ENCODE measurements at regions not wholly inside any gene's neighbourhood (a gene's known extent, or its start where the extent isn't known, plus 50 kb on each side); places are given as distances from the start of the nearest gene placed in this dataset.

DNA sequence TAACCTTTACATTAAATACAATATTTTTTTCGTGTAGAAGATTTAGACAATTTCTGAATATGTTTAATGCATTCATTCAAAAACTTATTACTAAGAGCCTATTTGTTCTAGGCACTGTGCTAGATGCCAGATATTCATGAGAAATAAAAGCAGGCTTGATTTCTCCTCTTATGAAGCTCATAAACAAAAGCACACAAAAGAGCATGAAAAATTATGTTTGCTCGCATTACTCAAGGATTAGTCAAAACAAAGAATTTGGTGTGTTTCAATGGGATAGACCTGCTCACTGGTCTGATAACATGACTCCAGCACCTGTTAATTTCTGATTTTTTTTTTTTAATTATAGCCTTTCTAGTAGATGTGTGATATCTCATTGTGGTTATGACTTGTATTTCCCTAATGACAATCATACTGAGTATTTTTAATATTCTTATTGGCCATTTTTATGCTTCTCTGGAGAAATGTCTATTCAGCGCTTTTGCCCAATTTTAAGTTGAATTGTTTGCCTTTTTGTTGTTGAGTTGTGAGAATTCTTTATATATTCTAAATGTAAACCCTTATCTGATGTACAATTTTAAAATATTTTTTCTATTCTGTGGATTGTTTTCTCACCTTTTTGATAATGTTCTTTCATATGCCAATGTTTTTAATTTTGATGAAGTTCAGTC lies 382.3 kb upstream of the ADGRL4 start:
- no peak for DNase-seq

DNA sequence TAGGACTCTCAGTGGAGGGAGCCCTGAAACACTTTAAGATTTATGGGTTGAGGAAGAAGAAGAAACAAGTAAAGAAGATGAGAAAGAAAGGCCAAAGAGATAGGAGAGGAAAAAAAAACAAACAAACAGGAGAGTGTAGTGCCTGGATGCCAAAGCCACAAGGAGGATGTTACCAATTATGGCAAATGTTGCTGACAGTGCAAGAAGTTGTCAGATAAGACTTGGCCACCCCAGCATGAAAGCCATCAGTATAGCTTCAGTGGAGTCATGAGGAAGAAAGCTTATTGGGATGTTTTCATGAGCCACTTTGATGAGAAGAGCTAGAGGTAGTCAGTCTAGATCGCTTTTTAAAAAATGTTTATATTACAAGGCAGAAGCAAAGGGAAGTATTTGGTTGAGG lies 380.2 kb upstream of the ADGRL4 start:
- no peak for DNase-seq

DNA sequence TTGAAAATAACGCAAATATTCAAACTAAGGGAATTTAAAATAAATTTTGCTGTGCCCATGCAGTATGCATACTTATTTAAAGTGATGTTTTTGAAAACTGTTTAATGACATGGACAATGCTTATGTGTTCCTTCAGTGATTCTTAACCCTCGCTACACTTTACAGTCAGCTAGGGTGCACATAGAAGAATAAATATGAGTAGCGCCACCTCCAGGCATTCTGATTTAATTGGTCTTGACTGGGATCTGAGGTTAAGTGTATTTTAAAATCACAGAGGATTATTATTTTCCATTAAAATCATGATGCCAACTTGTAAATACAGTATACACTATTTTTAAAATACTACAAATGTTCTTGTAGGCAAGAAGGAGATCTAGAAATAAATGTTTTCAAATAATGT lies 373.5 kb upstream of the ADGRL4 start:
- no peak for DNase-seq

DNA sequence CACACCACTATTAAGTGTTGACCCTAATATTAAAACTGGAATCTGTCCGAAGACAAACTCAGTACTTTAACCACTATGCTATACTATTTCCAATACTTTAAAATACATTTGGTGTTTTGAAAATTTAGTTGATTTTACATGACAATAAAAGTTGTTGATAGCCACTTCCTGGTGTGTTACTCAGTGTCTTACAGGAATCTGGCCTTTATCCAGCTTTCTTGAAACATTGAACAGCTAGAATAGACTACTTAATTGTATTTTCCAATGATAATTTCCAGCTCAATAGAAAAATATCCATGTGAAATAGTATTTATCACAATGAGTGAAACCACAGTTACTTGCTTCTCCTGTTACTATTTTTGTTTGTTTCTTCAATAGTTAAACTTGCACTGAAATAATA lies 369.6 kb upstream of the ADGRL4 start:
- DNase-seq = no peak

DNA sequence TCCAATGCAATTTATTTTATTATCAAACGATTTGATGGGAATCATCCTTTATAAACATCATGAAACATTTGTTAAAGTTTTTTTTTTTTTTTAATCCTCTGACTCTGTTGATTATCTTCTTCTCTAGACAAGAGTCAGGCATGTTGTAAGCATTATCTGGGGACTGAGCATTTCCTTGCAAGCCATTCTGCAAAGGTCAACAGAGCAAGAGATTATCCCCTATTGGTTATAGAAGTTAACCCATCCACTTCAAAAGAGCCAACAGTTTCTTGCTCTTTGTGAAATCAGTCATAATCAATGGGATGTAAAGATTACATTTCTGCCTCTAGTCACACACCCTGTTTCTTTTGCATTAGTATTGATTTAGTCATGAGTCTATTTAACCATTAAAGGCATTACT lies 368.8 kb upstream of the ADGRL4 start:
- DNase-seq = no peak

DNA sequence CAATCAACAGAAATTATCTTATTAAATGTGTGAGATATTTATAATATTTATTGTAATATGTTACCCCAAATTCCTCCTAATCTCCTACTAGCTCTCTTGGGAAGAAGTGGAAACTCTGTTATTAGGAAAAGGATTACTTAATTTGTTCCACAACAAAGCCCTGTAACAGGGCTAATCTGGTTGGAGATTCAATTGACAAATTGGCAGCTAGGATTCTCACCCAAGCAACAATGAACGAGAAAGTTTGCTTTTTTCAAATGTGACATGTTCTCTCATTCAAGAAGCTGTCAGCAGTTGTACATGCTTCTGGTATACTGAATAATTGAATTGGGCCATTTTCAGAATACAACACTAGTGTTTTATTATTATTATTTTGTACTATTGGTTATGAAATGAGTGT lies 367.9 kb upstream of the ADGRL4 start:
- no peak for DNase-seq

DNA sequence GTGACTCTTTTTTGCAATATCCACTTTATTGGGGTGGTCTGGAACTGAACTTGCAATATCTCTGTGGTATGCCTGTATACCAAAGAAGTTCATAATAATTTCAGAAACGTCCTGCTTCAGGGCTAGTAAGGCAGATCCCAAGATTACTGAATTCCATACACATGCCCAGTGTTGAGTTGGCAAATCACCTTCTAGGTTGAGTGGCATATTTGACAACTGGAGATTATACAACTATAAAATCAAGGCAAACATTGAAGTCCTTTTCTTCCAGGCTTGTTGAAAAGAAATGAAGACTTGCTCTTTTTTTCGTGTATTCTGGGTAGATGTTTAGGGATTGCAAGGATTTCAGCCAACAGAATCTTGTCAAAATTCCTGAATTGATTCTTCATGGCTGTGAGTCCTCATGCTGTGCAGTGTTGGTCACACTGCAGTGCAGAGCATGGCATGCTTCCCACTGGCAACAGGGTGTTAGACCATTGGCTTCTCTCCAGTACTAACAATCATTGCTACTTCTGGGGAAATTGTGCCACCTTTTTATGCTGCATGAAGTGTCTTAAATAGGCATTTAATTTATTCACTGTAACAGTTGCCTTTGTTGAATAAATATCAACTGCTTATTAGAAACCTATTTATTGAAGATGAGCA lies 367.1 kb upstream of the ADGRL4 start:
- no peak for DNase-seq

DNA sequence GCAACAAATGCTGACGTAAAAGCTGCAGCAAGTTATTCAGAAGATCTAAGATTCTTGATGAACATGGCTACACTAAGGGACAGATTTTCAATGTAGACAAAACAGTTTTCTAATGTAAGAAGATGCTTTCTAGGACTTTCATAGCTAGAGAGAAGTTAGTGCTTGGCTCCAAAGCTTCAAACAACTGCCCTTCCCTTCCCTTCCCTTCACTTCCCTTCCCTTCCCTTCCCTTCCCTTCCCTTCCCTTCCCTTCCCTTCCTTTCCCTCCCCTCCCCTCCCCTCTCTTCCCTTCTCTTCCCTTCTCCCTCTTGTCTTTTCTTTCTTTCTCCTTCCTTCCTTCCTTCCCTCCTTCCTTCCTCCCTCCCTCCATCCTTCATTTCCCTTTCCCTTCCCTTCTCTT lies 365.3 kb upstream of the ADGRL4 start:
- DNase-seq = no peak

DNA sequence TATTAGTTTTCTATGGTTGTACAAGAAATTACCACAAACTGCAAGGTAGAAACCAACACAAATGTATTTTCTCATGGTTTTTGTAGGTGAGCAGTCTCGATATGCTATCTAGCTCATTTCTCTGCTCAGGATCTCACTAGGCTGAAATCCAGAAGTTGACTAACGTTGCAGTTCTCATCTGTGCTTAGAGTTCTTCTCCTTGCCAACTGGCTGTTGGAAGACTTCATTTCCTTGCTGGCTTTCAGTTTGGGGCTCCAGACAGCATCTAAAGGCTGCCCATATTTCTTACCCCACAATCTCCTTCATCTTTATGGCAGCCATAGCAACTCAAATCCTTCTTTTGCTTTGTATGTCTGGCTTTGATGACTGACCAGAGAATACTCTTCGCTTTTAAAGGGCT lies 362.6 kb upstream of the ADGRL4 start:
- no peak for DNase-seq

DNA sequence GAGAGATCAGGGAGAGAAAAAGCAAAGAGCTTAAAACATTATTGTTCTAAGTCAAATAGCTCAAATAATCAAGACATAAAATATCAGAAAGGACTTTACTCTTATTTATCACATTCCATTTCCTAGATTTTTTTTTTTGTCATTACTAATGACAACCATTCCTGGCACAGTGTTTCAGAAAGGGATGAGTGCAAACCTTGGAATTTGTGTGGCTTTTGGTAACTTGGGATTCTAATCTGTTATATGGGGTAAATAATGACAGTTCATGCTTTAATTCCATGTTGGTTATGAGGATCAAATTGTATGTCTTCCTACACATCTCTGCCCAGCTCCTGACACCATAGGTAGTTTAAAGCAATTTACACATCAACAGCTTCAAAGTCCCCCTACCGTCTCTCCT lies 358.4 kb upstream of the ADGRL4 start:
- DNase-seq = no peak

DNA sequence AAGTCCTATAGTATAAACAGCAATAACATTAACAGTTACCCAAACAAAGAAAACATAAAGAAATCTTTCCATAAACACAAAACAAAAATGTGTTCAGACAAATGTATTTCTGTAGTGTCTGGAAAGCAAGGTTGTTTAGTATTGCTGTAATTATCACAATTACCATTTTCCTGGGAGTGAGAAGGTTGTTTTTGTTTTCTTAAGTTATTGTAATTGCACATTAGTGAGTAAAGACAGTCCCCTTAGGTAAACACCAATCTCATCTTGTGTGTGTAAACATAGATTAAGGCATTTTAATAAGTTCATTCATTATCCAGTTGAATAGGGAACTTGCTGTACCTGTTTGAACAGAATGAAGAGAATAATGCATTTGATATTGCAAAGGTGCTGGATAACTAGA lies 356.9 kb upstream of the ADGRL4 start:
- peak; percentile 66 for DNase-seq

DNA sequence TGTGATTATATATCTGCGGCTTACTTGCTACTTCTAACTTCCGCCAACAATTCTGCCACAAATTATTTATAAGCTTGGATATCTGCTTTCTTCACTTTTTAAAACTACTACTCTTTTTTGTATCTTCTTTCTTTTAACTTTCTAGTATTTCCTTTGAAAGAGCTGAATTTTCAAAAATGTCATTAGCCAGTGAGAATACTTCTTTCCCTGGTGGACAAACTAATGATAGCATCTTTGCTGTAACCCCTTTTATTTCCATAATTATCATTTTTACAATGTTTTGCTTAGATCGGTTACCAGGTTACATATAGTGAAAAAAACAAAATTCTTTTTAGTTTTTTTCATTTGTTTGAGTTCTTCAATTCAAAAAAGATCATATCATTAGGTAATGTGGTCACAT lies 355.9 kb upstream of the ADGRL4 start:
- DNase-seq = no peak

DNA sequence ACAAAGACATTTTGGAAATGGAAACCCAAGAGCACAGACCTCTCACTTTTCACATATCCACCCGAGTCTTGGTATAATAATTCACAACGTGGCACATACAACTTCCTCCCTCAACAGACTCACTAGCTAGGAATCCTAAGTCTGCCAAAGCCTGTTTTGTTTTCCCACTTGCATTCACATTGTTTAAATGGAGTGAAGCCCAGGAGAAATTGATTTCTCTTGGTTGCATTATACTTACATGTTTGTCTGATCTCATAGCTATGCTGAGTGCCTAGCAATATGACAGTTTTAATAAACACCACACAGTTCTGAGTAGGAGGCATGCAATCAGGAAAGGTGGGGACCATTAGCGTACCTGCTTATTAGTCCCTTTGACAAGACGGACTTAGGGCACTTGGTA lies 348.6 kb upstream of the ADGRL4 start:
- DNase-seq = no peak

DNA sequence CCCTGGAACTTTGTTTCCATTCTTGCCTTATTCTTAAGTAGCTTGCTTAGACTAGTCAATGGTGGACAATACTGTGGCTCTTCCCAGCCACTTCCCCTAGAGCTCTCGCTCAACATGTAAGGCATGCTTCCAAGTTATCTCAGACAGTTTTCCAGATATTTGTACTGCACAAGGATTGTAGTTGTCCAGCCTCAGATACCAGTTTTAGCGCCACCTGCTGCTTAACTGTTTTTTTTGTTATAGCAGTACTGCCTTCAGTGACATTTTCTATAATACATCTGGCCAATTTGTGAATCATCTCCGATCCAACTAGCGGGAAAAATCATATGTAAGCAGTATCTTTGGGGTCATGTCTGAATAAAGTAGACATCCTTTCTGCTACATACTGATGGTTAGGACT lies 346.7 kb upstream of the ADGRL4 start:
- DNase-seq = peak; percentile 22

DNA sequence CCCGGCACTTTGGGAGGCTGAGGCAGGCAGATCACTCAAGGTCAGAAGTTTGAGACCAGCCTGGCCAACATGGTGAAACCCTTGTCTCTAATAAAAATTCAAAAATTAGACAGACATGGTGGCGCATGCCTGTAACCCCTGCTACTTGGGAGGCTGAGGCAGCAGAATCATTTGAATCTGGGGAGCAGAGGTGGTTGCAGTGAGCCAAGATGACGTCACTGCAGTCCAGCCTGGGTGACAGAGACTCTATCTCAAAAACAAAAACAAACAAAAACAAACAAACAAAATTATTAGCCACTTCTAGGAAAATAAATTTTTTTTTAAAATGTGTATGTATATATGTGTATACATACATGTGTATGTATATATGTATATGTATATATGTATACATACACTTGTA lies 320.3 kb upstream of the ADGRL4 start:
- no peak for DNase-seq

DNA sequence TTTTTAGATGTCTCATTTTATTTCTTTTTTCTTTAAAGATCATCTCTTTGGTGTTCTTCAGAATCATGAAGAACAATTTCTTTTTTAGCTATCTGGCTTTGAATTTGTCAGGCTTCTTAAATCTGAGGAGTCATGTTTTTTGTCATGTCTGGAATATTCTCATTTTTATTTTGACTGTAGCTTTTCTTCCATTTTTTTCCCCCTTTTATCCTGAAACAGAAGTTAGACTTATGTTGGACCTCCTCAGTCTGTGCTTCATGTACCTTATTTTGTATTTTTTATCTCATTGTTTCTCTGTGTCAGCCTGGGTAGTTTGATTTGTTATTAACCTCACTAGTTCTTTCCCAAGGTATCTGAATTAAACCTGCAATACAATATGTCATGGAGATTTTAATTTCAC lies 319.2 kb upstream of the ADGRL4 start:
- no peak for DNase-seq

DNA sequence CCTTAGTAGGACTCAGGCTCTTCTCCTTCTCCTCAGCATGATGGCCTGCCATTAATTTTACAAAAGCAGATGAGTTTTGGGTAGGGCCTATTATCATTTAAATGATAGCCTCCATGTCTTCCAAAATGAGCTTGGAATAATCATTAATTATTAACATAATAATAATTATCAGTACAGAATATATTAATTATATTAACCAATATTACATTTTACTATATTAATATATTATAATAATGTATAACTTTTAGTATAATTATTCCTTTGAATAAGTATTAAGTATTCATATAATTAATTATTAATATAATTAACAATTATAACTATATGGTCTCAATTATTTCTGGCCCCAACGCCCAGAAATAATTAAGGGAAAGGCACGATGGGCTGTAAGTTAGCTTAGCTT lies 318.6 kb upstream of the ADGRL4 start:
- DNase-seq = no peak

DNA sequence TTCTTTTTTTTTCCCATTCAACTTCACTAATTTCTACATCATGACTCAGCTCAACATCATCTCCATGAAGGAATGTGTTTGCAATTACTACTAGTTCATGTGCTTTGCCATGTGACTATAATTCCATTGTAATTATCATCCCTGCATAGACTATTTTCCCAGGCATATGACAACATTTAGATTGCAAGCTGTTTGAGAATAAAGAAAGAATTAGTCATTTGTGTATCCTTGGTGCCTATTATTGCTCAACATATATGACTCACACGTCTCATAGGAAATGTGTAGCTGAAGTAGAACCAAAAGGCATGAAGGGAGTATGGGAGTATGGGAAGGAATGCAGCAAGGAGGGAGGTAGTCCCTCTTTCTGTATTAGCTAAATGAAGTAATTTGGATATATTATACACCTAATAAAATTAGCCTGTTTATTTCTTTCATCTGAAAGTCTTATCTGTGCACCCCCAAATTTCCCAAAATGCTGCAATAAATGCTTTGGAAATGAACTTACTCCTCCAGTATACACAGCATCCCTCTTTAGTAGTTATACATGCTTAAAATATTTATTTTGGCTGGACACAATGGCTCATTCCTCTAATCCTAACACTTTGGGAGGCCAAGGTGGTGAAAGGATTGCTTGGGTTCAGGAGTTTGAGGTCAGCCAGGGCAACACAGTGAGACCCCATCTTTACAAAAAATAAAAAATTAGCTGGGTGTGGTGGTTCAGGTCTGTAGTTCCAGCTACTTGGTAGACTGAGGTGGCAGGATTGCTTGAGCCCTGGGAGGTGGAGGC lies 316.9 kb upstream of the ADGRL4 start:
- no peak for DNase-seq

DNA sequence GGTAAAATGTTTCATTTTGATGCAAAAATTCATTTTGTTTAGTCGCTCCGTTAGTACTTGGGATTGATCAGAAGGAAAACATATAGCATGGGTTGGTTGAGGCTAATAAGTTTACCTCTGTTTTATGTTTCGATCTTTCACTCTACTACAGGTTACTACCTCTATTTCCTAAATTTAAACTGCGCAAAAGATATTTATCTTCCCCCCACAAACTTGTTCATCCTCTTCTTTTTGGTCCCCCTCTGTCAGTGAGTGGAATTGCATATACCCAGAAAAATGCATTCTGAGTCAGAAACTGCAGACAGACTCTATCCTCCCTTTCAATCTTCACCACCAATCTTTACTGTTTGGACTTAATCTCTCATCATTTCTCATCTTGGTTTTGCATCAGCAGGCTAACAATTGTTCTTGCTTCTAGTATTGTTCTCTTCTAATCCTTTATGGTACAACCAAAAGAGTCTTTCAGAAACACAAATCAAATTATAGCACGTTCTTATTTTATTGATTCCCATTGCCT lies 316.0 kb upstream of the ADGRL4 start:
- DNase-seq = no peak

DNA sequence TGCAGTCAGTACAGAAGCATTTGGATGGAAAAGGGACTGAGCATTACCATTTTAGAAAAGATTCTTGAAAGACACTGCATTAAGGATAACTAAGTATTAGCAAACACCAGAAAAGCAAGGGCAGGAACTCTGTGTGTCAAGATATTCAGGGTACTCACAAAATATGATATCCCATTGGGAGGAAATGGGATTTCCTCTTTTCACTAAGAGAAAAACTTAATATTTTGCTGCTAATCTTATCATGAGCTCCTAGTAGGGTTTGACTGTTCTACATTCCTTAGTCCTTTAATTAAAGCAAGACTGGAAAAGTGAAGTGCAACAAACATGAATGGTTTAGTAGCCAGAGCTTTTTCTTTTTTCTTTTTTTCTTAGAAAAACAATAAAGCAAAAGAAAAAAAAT lies 305.9 kb upstream of the ADGRL4 start:
- no peak for DNase-seq

DNA sequence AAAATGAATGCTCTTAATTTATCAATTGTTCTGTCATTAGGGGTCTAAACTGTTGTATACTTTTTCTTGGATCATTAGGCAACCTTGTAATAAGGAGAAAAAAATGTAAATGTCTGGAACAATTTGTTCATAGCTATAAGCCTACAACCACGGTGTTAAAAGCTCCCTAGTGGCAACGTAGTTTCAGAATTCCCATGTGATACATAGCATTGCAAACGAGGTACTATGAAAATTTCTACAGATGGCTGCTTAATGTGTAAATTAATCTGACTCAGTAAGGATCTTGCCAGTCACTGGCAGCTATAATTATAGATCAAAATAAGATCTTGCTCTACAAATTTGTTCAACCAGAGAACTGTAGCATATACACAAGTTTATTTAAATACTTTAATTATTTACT lies 304.1 kb upstream of the ADGRL4 start:
- DNase-seq = no peak

DNA sequence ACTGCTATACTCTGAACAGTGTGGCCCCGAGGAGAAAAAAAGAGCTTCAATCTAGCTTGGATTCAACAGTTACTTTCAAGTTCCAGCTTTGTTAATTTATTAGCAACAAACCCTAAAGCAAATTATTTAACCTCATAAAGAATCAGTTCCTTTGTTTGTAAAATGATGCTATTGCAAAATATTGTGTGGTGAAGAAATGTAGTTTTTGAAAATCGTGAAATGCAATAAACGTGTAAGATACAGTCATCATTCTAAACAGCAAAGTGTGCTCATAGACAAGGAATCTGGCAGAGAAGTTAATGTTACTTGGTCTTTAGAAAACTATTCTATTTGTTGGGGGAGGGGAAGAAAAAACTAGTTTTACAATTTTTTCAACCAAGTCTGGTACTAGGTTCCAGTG lies 297.6 kb upstream of the ADGRL4 start:
- no peak for DNase-seq

DNA sequence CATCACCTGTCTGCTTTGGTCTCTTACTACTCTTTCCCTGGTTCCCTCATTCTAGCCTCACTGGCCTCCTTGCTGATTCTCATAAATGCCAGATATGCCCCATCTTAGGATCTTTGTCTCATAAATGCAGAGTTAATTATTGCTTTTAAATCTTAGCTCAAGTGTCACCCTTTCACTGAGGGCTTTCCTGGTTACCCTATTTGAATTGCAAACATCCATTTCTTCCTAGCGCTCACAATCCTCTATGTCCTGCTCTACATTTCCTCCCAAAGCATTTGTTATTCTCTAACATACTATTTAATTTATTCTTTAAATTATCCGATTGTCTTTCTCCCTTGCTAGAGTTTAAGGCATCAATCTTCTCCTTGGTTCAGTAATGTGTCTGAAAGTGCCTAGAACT lies 296.5 kb upstream of the ADGRL4 start:
- no peak for DNase-seq

DNA sequence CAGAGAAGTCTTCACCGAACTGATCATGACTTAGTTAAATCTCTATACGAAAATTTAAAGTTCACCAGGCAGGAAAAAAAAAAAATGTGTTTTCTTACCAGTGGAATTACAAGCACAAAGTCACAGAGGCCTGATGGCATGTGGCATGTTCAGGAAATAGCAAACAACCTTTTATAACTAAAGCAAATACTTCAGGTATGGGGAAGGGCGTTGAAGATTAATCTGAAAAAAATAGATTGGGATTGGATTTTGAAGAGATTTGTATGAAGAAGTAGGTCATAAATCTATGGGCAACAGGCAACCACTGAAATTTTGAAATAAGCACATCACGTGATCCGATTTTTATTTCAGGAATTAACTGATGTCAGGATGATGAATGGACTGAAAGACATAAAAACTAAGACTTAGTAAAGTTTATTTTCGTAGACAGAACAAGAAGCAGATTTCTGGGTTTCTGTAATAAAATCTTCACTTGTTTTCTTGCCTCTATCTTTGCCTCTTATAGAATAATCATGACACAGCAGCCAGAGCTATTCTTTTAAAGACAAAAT lies 295.9 kb upstream of the ADGRL4 start:
- no peak for DNase-seq

Measured in NCI-H1436 (cell line).